ENCODE measurements at regions not wholly inside any gene's neighbourhood (a gene's known extent, or its start where the extent isn't known, plus 50 kb on each side); places are given as distances from the start of the nearest gene placed in this dataset.

- no peak overlapping the region for H3K27ac ChIP-seq (ENCODE audit: extremely low read length, insufficient read depth, low read length)
- in situ Hi-C loops (cut with HindIII; ENCODE audit: extremely low pct_ligation_motif_present, low pct_unique_long_range_greater_than_20kb) = no loop called here
- FAIRE-seq (no peak), ATAC-seq (no peak), DNase-seq (ENCODE audit: low spot score) (no peak)
- no peaks in the 10 kb centered on the region for H3K9me3 ChIP-seq (ENCODE audit: low read length)
- no peaks in the 10 kb centered on the region for H3K79me2 ChIP-seq (ENCODE audit: insufficient read depth, low read length)
- no peaks in the 10 kb centered on the region for H3K36me3 ChIP-seq (replicated peaks in 1 of 2; ENCODE audit: control insufficient read depth in 1 of 2, insufficient read depth in 2 of 2, low read length in 2 of 2)
- no TSS peak for BruUV-seq (replicated peaks)
- H3K4me2 ChIP-seq (ENCODE audit: low read depth, low read length) = no peak overlapping the region
- no peaks in the 10 kb centered on the region for H3K4me1 ChIP-seq (ENCODE audit: insufficient read depth, low read length)
- no peaks in the 10 kb centered on the region for H4K20me1 ChIP-seq (ENCODE audit: insufficient read depth, low read length)
- TF ChIP-seq CSRNP2 (CRISPR knock-in tag; conservative IDR thresholded peaks at IDR 0.05; ENCODE audit: low read depth) = no peak
- no peak for TF ChIP-seq ZNF597 (CRISPR knock-in tag; IDR thresholded peaks at IDR 0.05)
- peaks cover 0 to 8% of the 10 kb centered on the region in 2 experiments; a peak in 2 of 5 replicates for H3K27me3 ChIP-seq (ENCODE audit: control insufficient read depth in 1 of 2, insufficient read depth in 2 of 2, low read length in 2 of 2)
- 25% methylated on average over 3 of the region's 3 CpGs for WGBS (ENCODE audit: low lambda C conversion rate)
- intact Hi-C loops (cut with micrococcal nuclease; ENCODE audit: unreplicated experiment) = no loop called here
- no peak overlapping the region for H3K4me3 ChIP-seq (replicated peaks in 1 of 3; ENCODE audit: insufficient read depth in 1 of 3, low read depth in 2 of 3, low read length in 3 of 3)
- ChIA-PET POLR2A (no interaction called here), CTCF (ENCODE audit: low intra/inter-chr PET ratio, low total read pairs) (no interaction called here)
- no peak overlapping the region for H3K9ac ChIP-seq (ENCODE audit: insufficient read depth, low read depth, low read length)
- H2AFZ ChIP-seq (ENCODE audit: low read length) = no peak overlapping the region
Observed at GRCh38 chr18:78378983-78379382, 600.6 kb upstream of the SALL3 start.

- FAIRE-seq (no peak), DNase-seq (ENCODE audit: low spot score) (no peak), ATAC-seq (no peak)
- H3K4me1 ChIP-seq (ENCODE audit: insufficient read depth, low read length) = no peaks in the 10 kb centered on the region
- intact Hi-C loops (cut with micrococcal nuclease; ENCODE audit: unreplicated experiment) = no loop called here
- H3K4me3 ChIP-seq (replicated peaks in 1 of 3; ENCODE audit: insufficient read depth in 1 of 3, low read depth in 2 of 3, low read length in 3 of 3) = no peak overlapping the region
- no peaks in the 10 kb centered on the region for H3K36me3 ChIP-seq (replicated peaks in 1 of 2; ENCODE audit: control insufficient read depth in 1 of 2, insufficient read depth in 2 of 2, low read length in 2 of 2)
- peaks cover 0 to 16% of the 10 kb centered on the region in 2 experiments; a peak in 2 of 5 replicates for H3K27me3 ChIP-seq (ENCODE audit: control insufficient read depth in 1 of 2, insufficient read depth in 2 of 2, low read length in 2 of 2)
- H3K4me2 ChIP-seq (ENCODE audit: low read depth, low read length) = no peak overlapping the region
- CTCF ChIA-PET (ENCODE audit: low intra/inter-chr PET ratio, low total read pairs) = no interaction called here
- no peaks in the 10 kb centered on the region for H4K20me1 ChIP-seq (ENCODE audit: insufficient read depth, low read length)
- no peaks in the 10 kb centered on the region for H3K79me2 ChIP-seq (ENCODE audit: insufficient read depth, low read length)
- no peaks in the 10 kb centered on the region for H3K9me3 ChIP-seq (ENCODE audit: low read length)
- no TSS peak for BruUV-seq (replicated peaks)
- in situ Hi-C loops (cut with HindIII; ENCODE audit: extremely low pct_ligation_motif_present, low pct_unique_long_range_greater_than_20kb) = no loop called here
- POLR2A ChIA-PET = no interaction called here
- no peak overlapping the region for H2AFZ ChIP-seq (ENCODE audit: low read length)
- 34% methylated on average over 16 of the region's 34 CpGs for WGBS (ENCODE audit: low lambda C conversion rate)
- no peak overlapping the region for H3K27ac ChIP-seq (ENCODE audit: extremely low read length, insufficient read depth, low read length)
- H3K9ac ChIP-seq (ENCODE audit: insufficient read depth, low read depth, low read length) = no peak overlapping the region
- TF ChIP-seq SAP130 (CRISPR knock-in tag; IDR thresholded peaks at IDR 0.05; ENCODE audit: low read depth) (no peak), ZKSCAN8 (CRISPR knock-in tag; IDR thresholded peaks at IDR 0.05; ENCODE audit: borderline replicate concordance) (no peak), KLF13 (CRISPR knock-in tag; IDR thresholded peaks at IDR 0.05) (no peak), RARA (CRISPR knock-in tag; IDR thresholded peaks at IDR 0.05) (no peak), KLF6 (CRISPR knock-in tag; IDR thresholded peaks at IDR 0.05) (no peak), ZBTB44 (CRISPR knock-in tag; IDR thresholded peaks at IDR 0.05) (no peak), NR2F6 (IDR thresholded peaks at IDR 0.05) (no peak), NR2F6 (CRISPR knock-in tag; IDR thresholded peaks at IDR 0.05) (no peak), MBNL3 (CRISPR knock-in tag; conservative IDR thresholded peaks at IDR 0.05) (no peak), ZNF18 (CRISPR knock-in tag; IDR thresholded peaks at IDR 0.05; ENCODE audit: insufficient replicate concordance) (no peak), ZNF138 (CRISPR knock-in tag; IDR thresholded peaks at IDR 0.05; ENCODE audit: low read depth) (no peak), ZNF879 (CRISPR knock-in tag; IDR thresholded peaks at IDR 0.05) (no peak), MAFF (IDR thresholded peaks at IDR 0.05; ENCODE audit: low read depth, low read length) (no peak)
Observed at GRCh38 chr18:78390348-78390951, 589.2 kb upstream of the SALL3 start.

All from HepG2 (cell line).